DOHH2 (cell line): ENCODE measurements at regions not wholly inside any gene's neighbourhood (a gene's known extent, or its start where the extent isn't known, plus 50 kb on each side); places are given as distances from the start of the nearest gene placed in this dataset.

Source experiments
- CTCF ChIP-seq: fragments of 200-600 bp; sonication (generic); IDR thresholded peaks from one replicate; pipeline ENCODE4 v1.5.1; 2014; ENCODE audit warnings: antibody characterized with exemption, mild to moderate bottlenecking, low read depth, low read length; ENCODE audit not compliant: poor library complexity, severe bottlenecking
- EZH2phosphoT487 ChIP-seq: fragments of 200-600 bp; sonication (generic); IDR thresholded peaks from 2 replicates; pipeline ENCODE4 v1.6.1; 2017; ENCODE audit warnings: borderline replicate concordance, mild to moderate bottlenecking, antibody characterized with exemption, low read length, moderate library complexity, mixed read lengths

GRCh38 chr4:79847411-79847810 is 225.6 kb downstream of the ANTXR2 start:
- TF ChIP-seq EZH2phosphoT487, result no peak
- no peak for TF ChIP-seq CTCF
